ENCODE measurements at regions not wholly inside any gene's neighbourhood (a gene's known extent, or its start where the extent isn't known, plus 50 kb on each side); places are given as distances from the start of the nearest gene placed in this dataset.

DNA sequence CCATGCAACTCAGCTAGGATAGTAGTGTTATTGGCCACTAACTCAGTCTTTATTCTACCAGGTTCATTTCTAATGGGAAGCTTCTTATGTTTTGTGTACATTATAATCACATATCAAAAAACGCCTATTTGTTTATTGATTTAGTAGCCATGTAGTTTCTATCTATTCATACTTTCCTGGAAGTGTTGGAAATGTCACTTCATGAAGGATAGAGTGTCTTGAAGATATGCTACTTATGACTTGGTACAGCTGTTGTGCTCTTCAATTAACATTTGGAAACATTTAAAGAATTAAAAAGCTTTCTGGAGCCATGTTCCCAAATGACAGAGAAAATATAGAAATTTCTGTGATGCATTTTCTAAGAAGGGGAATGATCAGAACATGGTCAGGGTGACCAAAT lies 307.5 kb downstream of the ETNK1 start:
- H3K27me3 Mint-ChIP-seq (ENCODE audit: low read depth), result no peaks in the 10 kb centered on the region
- H3K27ac Mint-ChIP-seq, result no peak overlapping the region
- H3K9me3 Mint-ChIP-seq, result no peaks in the 10 kb centered on the region
- H3K4me3 Mint-ChIP-seq (ENCODE audit: low read depth), result no peak overlapping the region
- intact Hi-C loops (cut with micrococcal nuclease), result no loop called here
- no peak for DNase-seq (ENCODE audit: low spot score)
- no peaks in the 10 kb centered on the region for H3K36me3 Mint-ChIP-seq (ENCODE audit: low read depth)
- H3K4me1 Mint-ChIP-seq (ENCODE audit: low read depth), result no peaks in the 10 kb centered on the region

DNA sequence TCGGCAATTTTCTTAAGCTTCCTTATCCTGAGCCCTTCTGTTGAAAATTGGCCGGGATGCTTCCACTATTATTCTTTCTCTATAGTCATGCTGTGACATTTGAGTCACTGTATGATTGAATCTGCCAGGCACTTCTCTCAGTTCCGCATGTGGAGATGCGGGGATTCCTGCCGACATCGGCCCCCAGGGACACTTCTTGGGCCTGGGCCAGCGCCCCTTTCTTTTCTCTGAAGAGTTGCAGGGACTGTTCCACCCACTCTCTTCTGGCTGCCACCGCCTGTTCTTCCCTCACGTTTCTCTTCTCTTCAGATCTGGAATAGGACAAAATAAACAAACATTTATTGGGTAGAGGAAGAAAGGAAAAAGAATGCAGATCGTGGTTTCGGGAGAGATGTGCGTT lies 310.1 kb downstream of the ETNK1 start:
- no peak for DNase-seq (ENCODE audit: low spot score)
- intact Hi-C loops (cut with micrococcal nuclease), result no loop called here
- H3K4me3 Mint-ChIP-seq (ENCODE audit: low read depth), result no peak overlapping the region
- no peaks in the 10 kb centered on the region for H3K27me3 Mint-ChIP-seq (ENCODE audit: low read depth)
- H3K36me3 Mint-ChIP-seq (ENCODE audit: low read depth), result no peaks in the 10 kb centered on the region
- peaks cover 6% of the 10 kb centered on the region for H3K9me3 Mint-ChIP-seq
- H3K4me1 Mint-ChIP-seq (ENCODE audit: low read depth), result no peaks in the 10 kb centered on the region
- H3K27ac Mint-ChIP-seq, result no peak overlapping the region

DNA sequence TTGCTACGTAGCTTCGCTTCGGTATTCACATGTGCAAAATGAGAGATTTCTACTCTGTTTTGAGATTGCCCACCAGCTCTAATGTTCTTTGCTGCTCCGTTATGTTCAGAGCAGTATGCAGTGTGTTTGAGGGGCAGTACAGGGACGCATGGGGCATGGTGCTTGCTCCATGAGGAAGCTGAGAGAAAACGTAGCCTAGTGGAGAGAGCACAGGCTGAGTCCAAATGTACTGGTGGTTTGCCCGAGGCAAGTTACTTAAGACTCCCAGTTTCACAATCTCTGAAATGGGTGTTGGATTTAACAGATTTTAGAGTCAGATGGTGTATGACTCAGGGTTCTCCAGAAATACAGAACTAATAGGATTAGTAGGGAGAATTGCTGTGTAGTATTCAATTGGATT lies 310.5 kb downstream of the ETNK1 start:
- Mint-ChIP-seq H3K4me1 (ENCODE audit: low read depth) (no peaks in the 10 kb centered on the region), H3K4me3 (ENCODE audit: low read depth) (no peak overlapping the region), H3K27ac (no peak overlapping the region), H3K9me3 (peaks cover 6% of the 10 kb centered on the region), H3K36me3 (ENCODE audit: low read depth) (no peaks in the 10 kb centered on the region), H3K27me3 (ENCODE audit: low read depth) (no peaks in the 10 kb centered on the region)
- intact Hi-C loops (cut with micrococcal nuclease), result no loop called here
- no peak for DNase-seq (ENCODE audit: low spot score)

DNA sequence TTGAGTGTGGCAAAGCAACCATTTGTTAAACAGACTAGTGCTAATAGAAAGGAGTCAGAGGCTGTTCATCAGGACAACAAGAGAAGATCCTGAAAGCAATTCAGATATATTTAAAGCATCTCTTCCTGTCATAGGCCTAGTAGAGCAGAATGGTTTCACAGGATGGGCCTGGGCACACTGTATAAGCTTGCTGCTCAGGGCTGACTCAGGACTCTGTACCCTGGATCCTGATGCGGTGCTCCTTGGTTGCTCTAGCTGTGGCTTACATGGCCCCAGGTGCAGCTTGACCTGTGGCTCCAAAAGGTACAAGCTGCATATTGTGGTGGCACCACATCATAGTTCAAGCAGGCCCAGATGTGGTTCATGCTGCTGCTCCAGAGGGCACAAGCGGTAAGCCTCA lies 313.4 kb downstream of the ETNK1 start:
- no peak overlapping the region for H3K27ac Mint-ChIP-seq
- no peak overlapping the region for H3K4me3 Mint-ChIP-seq (ENCODE audit: low read depth)
- no peak for DNase-seq (ENCODE audit: low spot score)
- no peaks in the 10 kb centered on the region for H3K36me3 Mint-ChIP-seq (ENCODE audit: low read depth)
- H3K4me1 Mint-ChIP-seq (ENCODE audit: low read depth), result no peaks in the 10 kb centered on the region
- peaks cover 11% of the 10 kb centered on the region for H3K9me3 Mint-ChIP-seq
- intact Hi-C loops (cut with micrococcal nuclease), result no loop called here
- H3K27me3 Mint-ChIP-seq (ENCODE audit: low read depth), result no peaks in the 10 kb centered on the region

DNA sequence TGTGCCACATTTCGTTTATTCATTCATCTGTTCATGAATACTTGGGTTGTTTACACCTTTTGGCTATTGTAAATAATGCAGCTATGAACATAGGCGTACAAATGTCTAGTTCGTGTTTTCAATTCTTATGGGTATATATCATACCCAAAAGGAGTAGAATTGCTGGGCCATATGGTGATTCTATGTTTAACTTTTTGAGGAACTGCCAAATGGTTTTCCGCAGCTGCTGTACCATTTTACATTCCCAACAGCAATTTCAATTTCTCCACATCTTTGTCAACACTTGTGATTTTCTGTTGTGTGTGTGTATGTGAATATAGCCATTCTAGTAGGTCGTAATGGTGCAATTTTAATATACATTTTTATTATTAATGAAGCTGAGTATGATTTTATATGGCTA lies 326.2 kb downstream of the ETNK1 start:
- Mint-ChIP-seq H3K27ac (no peak overlapping the region), H3K4me3 (ENCODE audit: low read depth) (no peak overlapping the region), H3K9me3 (peaks cover 8% of the 10 kb centered on the region), H3K4me1 (ENCODE audit: low read depth) (no peaks in the 10 kb centered on the region), H3K36me3 (ENCODE audit: low read depth) (no peaks in the 10 kb centered on the region), H3K27me3 (ENCODE audit: low read depth) (no peaks in the 10 kb centered on the region)
- no peak for DNase-seq (ENCODE audit: low spot score)
- intact Hi-C loops (cut with micrococcal nuclease), result no loop called here

DNA sequence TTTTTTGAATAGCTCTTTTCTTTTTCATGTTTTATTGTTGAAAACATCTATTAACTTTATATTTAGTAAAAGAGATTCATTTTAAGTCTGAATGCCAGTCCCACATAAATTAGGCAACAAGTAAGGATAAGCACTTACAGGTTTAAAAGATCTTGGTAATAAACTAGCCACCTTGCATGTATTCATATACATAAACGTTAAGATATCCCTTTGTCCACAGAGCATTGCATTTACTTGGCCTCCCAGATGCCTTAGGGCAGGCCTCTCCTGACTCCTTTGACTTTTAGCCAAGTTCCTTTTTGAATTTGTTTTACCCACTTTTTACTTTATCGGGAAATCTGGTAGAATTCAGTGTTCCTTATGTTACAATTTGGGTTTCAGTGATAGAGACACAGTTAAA lies 331.7 kb downstream of the ETNK1 start:
- DNase-seq (ENCODE audit: low spot score), result no peak
- Mint-ChIP-seq H3K4me3 (ENCODE audit: low read depth) (no peak overlapping the region), H3K36me3 (ENCODE audit: low read depth) (no peaks in the 10 kb centered on the region), H3K9me3 (peaks cover 8% of the 10 kb centered on the region), H3K4me1 (ENCODE audit: low read depth) (no peaks in the 10 kb centered on the region), H3K27ac (no peak overlapping the region), H3K27me3 (ENCODE audit: low read depth) (no peaks in the 10 kb centered on the region)
- intact Hi-C loops (cut with micrococcal nuclease), result no loop called here

DNA sequence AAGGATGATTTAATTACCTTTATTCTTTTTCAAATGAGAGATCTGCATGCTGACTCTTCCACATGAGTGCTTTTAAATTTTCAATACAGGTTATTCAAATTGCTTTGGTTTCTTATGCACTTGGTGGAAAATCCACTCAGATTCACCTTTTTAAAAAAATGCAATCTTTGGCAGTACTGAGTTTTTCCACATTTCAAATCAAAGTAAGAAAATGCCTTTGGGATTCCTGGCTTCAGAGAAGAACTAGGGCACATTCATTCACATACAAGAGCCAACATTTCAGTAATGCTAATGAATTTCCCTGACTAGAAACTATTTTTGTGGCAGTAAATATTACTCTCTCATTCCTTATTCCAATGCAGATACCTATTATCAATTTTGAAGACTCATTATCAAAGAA lies 342.2 kb downstream of the ETNK1 start:
- no peaks in the 10 kb centered on the region for H3K9me3 Mint-ChIP-seq
- H3K27ac Mint-ChIP-seq, result no peak overlapping the region
- DNase-seq (ENCODE audit: low spot score), result no peak
- no peaks in the 10 kb centered on the region for H3K36me3 Mint-ChIP-seq (ENCODE audit: low read depth)
- H3K4me1 Mint-ChIP-seq (ENCODE audit: low read depth), result no peaks in the 10 kb centered on the region
- H3K4me3 Mint-ChIP-seq (ENCODE audit: low read depth), result no peak overlapping the region
- intact Hi-C loops (cut with micrococcal nuclease), result no loop called here
- H3K27me3 Mint-ChIP-seq (ENCODE audit: low read depth), result no peaks in the 10 kb centered on the region

DNA sequence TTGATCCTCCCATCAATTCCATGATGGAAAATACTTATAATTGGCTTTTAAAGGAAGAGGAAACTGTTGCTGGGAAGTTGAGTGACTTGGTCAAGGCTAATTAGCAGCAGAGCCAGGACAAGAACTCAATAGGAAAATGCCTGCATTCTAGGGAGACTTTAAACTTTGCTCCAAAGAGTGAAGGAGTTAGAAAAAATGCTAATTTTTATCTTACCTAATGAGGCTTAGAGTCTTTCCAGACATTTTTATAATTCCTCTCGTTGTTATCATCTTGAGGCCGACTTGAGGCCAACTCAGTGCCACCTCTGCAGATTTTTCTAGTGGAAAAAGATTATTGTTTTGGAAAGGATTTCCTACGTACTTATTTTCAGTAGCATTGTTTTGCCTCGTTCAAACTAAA lies 344.6 kb downstream of the ETNK1 start:
- intact Hi-C loops (cut with micrococcal nuclease), result no loop called here
- Mint-ChIP-seq H3K27ac (no peak overlapping the region), H3K4me3 (ENCODE audit: low read depth) (no peak overlapping the region), H3K9me3 (no peaks in the 10 kb centered on the region), H3K36me3 (ENCODE audit: low read depth) (no peaks in the 10 kb centered on the region), H3K27me3 (ENCODE audit: low read depth) (no peaks in the 10 kb centered on the region), H3K4me1 (ENCODE audit: low read depth) (no peaks in the 10 kb centered on the region)
- no peak for DNase-seq (ENCODE audit: low spot score)

DNA sequence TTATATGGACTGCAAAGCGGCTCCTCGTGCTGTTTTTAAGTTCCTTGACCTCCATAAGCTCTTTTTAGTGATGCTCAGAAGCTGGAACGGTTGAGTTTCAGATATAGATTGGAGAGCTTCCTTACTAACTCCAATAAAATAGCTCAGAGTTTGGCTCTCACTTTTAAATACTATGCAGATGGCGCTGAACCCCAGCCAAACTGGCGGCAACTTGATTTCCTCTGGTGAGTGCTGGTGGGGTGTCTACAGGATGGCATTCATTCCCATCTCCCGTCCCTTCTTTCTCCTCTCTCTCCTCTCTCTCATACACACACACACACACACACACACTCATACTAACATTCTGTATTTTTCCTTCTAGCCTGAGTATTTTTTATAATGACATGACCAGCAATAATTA lies 346.3 kb downstream of the ETNK1 start:
- Mint-ChIP-seq H3K27me3 (ENCODE audit: low read depth) (no peaks in the 10 kb centered on the region), H3K36me3 (ENCODE audit: low read depth) (no peaks in the 10 kb centered on the region), H3K4me1 (ENCODE audit: low read depth) (no peaks in the 10 kb centered on the region), H3K27ac (no peak overlapping the region), H3K9me3 (no peaks in the 10 kb centered on the region), H3K4me3 (ENCODE audit: low read depth) (no peak overlapping the region)
- intact Hi-C loops (cut with micrococcal nuclease), result no loop called here
- no peak for DNase-seq (ENCODE audit: low spot score)

DNA sequence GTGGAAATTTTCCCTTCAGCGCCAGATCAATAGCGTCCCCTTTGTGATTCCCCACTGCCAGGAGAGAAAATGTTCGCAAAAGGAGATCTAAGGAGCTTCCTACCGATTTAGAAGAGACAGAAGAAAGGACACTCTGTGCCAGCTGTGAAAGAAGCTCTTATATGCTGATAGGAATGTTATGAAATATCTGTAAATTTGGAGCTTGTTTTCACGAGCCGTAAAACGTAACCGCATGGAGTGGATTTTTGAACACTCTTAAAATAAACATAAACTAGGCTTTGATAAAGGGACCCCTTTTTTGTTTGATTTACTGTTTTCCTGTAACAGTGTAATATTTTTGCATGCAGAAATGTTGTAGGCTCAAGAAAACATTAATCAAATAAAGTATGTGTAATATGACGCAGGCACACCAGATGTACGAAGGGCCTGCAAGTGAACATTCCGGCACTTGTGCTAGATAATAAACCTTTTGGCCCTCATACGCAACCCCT lies 346.8 kb downstream of the ETNK1 start:
- no peak for DNase-seq (ENCODE audit: low spot score)
- no peaks in the 10 kb centered on the region for H3K36me3 Mint-ChIP-seq (ENCODE audit: low read depth)
- H3K4me3 Mint-ChIP-seq (ENCODE audit: low read depth), result no peak overlapping the region
- H3K4me1 Mint-ChIP-seq (ENCODE audit: low read depth), result no peaks in the 10 kb centered on the region
- no peaks in the 10 kb centered on the region for H3K27me3 Mint-ChIP-seq (ENCODE audit: low read depth)
- intact Hi-C loops (cut with micrococcal nuclease), result no loop called here
- H3K9me3 Mint-ChIP-seq, result no peaks in the 10 kb centered on the region
- H3K27ac Mint-ChIP-seq, result no peak overlapping the region

DNA sequence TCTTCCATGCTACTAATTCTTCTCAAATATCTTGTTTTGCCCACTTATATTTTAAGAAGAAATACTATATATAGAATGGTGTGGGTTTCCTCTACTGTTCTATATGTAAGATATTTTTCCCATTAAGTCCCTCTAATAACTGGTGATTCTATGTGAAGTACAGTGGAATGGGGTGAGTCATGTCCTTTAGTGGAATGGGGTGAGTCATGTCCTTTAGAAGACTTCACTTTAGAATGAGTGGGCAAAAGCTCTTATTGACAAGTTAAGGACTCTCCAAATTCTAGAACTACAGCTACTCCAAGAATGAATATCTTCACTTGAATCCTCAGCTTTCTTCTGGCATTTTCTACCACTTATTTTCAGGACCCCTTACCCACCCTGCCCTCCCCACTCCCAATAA lies 349.9 kb downstream of the ETNK1 start:
- intact Hi-C loops (cut with micrococcal nuclease), result no loop called here
- Mint-ChIP-seq H3K9me3 (no peaks in the 10 kb centered on the region), H3K36me3 (ENCODE audit: low read depth) (no peaks in the 10 kb centered on the region), H3K4me3 (ENCODE audit: low read depth) (no peak overlapping the region), H3K27me3 (ENCODE audit: low read depth) (no peaks in the 10 kb centered on the region), H3K27ac (no peak overlapping the region), H3K4me1 (ENCODE audit: low read depth) (no peaks in the 10 kb centered on the region)
- DNase-seq (ENCODE audit: low spot score), result no peak

DNA sequence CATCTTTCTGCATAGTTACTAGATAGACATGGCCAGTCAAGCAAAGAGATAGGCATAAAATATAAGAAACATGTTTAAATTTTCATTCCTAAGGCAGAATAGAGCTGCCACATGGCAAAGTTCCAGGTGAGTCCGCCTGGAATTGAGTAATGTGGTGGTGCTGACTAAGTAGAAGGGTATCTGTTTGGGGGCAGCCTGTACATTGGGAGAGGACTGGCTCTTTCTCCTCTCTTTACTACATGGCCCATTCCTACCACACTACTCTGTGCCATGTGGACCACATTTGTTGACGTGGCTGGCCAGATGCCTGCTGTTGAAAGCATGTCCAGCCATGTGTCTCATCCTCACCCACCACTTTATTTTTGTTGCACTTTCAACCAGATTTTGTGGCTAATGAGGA lies 354.0 kb downstream of the ETNK1 start:
- intact Hi-C loops (cut with micrococcal nuclease), result no loop called here
- no peaks in the 10 kb centered on the region for H3K9me3 Mint-ChIP-seq
- no peak overlapping the region for H3K4me3 Mint-ChIP-seq (ENCODE audit: low read depth)

DNA sequence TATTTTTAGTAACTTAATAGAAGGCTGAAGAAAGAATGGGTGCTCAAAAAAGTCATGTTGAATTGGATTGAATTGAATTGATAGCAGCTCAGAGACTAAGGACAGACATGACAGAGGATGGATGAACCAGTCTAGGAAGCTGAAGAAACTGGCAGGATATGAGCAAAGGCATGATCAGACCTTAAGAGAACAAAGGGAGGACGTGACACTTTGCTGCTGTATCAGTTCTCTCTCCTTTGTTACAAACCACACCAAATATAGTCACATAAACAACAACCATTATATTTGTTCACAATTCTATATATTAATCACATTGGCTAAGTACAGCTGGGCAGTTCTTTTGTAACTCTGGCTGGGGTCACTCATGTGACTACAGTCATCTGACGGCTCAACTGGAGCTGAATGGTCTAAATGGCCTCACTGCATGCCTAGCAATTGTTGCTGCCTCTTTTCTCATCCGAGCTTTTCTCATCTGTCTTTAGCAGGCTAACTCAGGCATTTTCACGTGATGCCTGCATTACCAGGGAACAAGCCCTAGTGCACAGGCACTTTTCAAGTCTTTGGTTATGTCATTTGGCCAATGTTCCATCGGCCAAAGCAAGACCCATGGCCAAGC lies 355.0 kb downstream of the ETNK1 start:
- Mint-ChIP-seq H3K36me3 (ENCODE audit: low read depth) (no peaks in the 10 kb centered on the region), H3K27ac (no peak overlapping the region), H3K4me1 (ENCODE audit: low read depth) (no peaks in the 10 kb centered on the region), H3K27me3 (ENCODE audit: low read depth) (no peaks in the 10 kb centered on the region), H3K4me3 (ENCODE audit: low read depth) (no peak overlapping the region), H3K9me3 (no peaks in the 10 kb centered on the region)
- intact Hi-C loops (cut with micrococcal nuclease), result no loop called here
- no peak for DNase-seq (ENCODE audit: low spot score)

More for the DNA sequence above, 354.0 kb downstream of the ETNK1 start:
- Mint-ChIP-seq H3K36me3 (ENCODE audit: low read depth) (no peaks in the 10 kb centered on the region), H3K27ac (no peak overlapping the region), H3K27me3 (ENCODE audit: low read depth) (no peaks in the 10 kb centered on the region), H3K4me1 (ENCODE audit: low read depth) (no peaks in the 10 kb centered on the region)
- DNase-seq (ENCODE audit: low spot score), result no peak

DNA sequence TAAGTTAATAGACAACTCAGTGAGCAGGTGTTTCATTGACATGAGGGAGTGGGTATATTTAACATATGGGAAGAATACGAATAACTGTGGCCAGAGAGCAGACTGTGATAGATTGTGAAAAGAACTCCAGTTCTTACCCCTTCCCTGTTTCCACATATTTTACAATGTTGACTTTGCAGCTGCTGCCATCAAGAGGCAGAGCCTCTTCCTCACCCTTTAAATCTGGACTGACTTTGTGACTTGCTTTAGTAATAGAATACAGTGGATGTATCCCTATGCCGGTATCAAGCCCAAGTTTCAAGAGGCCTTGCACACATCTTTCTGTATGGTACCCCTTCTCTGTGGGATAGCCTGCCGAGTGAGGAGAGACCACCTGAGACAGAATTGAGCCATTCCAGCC lies 356.7 kb downstream of the ETNK1 start:
- no peaks in the 10 kb centered on the region for H3K4me1 Mint-ChIP-seq (ENCODE audit: low read depth)
- H3K36me3 Mint-ChIP-seq (ENCODE audit: low read depth), result no peaks in the 10 kb centered on the region
- no peak overlapping the region for H3K27ac Mint-ChIP-seq
- no peak overlapping the region for H3K4me3 Mint-ChIP-seq (ENCODE audit: low read depth)
- no peak for DNase-seq (ENCODE audit: low spot score)
- no peaks in the 10 kb centered on the region for H3K27me3 Mint-ChIP-seq (ENCODE audit: low read depth)
- intact Hi-C loops (cut with micrococcal nuclease), result no loop called here
- H3K9me3 Mint-ChIP-seq, result no peaks in the 10 kb centered on the region

Measured in activated T-helper 2 cell treated with anti-CD3 and anti-CD28 coated beads, Interferon-gamma antibody, Interleukin-2, Interleukin-4, amounts not matched to agents 10 μg/mL and 5 μg/mL and 100 μg/mL, durations not matched to agents 14 hours and 24 hours and 36 hours (primary cell).